GM12873 (cell line): ENCODE measurements at regions not wholly inside any gene's neighbourhood (a gene's known extent, or its start where the extent isn't known, plus 50 kb on each side); places are given as distances from the start of the nearest gene placed in this dataset.

Source experiments
- CTCF ChIP-seq: IDR thresholded peaks from 2 replicates; pipeline ENCODE4 v1.5.1; 2012; ENCODE audit warnings: low read depth, mild to moderate bottlenecking, moderate library complexity, low read length, control low read depth; ENCODE audit not compliant: insufficient read depth; ENCODE audit errors: missing control alignments

GRCh38 chr20:47998736-47999135 lies 213.5 kb upstream of the SULF2 start:
- TF ChIP-seq CTCF = no peak

- TF ChIP-seq CTCF = no peak
Observed at GRCh38 chr20:47995661-47996060, 210.4 kb upstream of the SULF2 start.

GRCh38 chr20:47993817-47994216 lies 208.5 kb upstream of the SULF2 start:
- no peak for TF ChIP-seq CTCF

GRCh38 chr20:47993035-47993755 lies 207.9 kb upstream of the SULF2 start:
- TF ChIP-seq CTCF = no peak

- TF ChIP-seq CTCF = no peak
Observed at GRCh38 chr20:47991875-47992488, 206.7 kb upstream of the SULF2 start.

- TF ChIP-seq CTCF = no peak
Observed at GRCh38 chr20:47990507-47991150, 205.3 kb upstream of the SULF2 start.

- TF ChIP-seq CTCF = no peak
Observed at GRCh38 chr20:47989957-47990356, 204.7 kb upstream of the SULF2 start.
